SK-N-SH (cell line): ENCODE measurements at regions not wholly inside any gene's neighbourhood (a gene's known extent, or its start where the extent isn't known, plus 50 kb on each side); places are given as distances from the start of the nearest gene placed in this dataset.
"Not testable (repeated sequence)": the region's sequence is repeated elsewhere in the genome, so short reads cannot be mapped to it uniquely, and the experiment has no call there.

Source experiments
- CTCF ChIA-PET: fragments of 300-600, 350-600 bp; formaldehyde crosslinking; extraction: SDS; loops from one replicate; lab custom pipeline; 2021; lab: Yijun Ruan, JAX
- POLR2A ChIA-PET: fragments of 350-600 bp; sonication (Branson Sonifier 250); formaldehyde crosslinking; extraction: SDS; loops from one replicate; lab custom pipeline; 2020; ENCODE audit warnings: antibody characterized with exemption, inconsistent platforms; lab: Yijun Ruan, JAX
- DNase-seq: peaks from one replicate; pipeline ENCODE4 v3.0.0; 2012
- H2AFZ ChIP-seq: fragments of 200-600 bp; sonication (generic); 2 replicates; pipeline ENCODE4 v1.8.1; 2016; ENCODE audit warnings: antibody characterized with exemption, mild to moderate bottlenecking, low read depth
- H3F3A ChIP-seq: fragments of 200-600 bp; sonication (generic); replicated peaks from 2 replicates; pipeline ENCODE3; 2016; ENCODE audit warnings: antibody characterized with exemption, mild to moderate bottlenecking; ENCODE audit not compliant: insufficient read depth
- H3K27ac ChIP-seq, 2 experiments: fragments of 200-500 bp in 1 of 2; fragments of 200-600 bp in 1 of 2; sonication (Bioruptor generic) in 1 of 2; sonication (generic), shearing (Covaris generic) in 1 of 2; 2 replicates each; pipeline versions ENCODE4 v1.5.1 to v1.6.1; 2014 to 2016; ENCODE audit warnings: low read depth in 2 of 2, inconsistent platforms in 1 of 2, low read length in 1 of 2, mild to moderate bottlenecking in 1 of 2, mixed read lengths in 1 of 2
- H3K27me3 ChIP-seq: fragments of 200-600 bp; sonication (generic), shearing (Covaris generic); 2 replicates; pipeline ENCODE4 v1.6.1; 2016; ENCODE audit warnings: mixed run types; ENCODE audit not compliant: insufficient read depth
- H3K36me3 ChIP-seq, 2 experiments: fragments of 200-500 bp in 1 of 2; fragments of 200-600 bp in 1 of 2; sonication (Bioruptor generic) in 1 of 2; sonication (generic) in 1 of 2; replicated peaks in 1 of 2; 2 replicates each; pipeline versions ENCODE3 to v1.5.1; 2014 to 2016; ENCODE audit warnings: low read length in 1 of 2, mild to moderate bottlenecking in 1 of 2; ENCODE audit not compliant: insufficient read depth in 2 of 2, control insufficient read depth in 1 of 2
- H3K4me1 ChIP-seq, 2 experiments: fragments of 200-500 bp in 1 of 2; fragments of 200-600 bp in 1 of 2; sonication (Bioruptor generic) in 1 of 2; sonication (generic), shearing (Covaris generic) in 1 of 2; 2 replicates each; pipeline versions ENCODE4 v1.5.1 to v1.6.1; 2014 to 2016; ENCODE audit warnings: low read depth in 1 of 2, low read length in 1 of 2, mixed run types in 1 of 2; ENCODE audit not compliant: insufficient read depth in 2 of 2, control insufficient read depth in 1 of 2
- H3K4me2 ChIP-seq: fragments of 200-600 bp; sonication (generic), shearing (Covaris generic); 2 replicates; pipeline ENCODE4 v1.6.1; 2017; ENCODE audit warnings: mixed run types
- H3K4me3 ChIP-seq, 2 experiments: fragments of 200-500 bp in 1 of 2; fragments of 200-600 bp in 1 of 2; sonication (Bioruptor generic) in 1 of 2; sonication (generic), shearing (Covaris generic) in 1 of 2; 2 replicates each; pipeline versions ENCODE4 v1.5.1 to v1.8.1; 2014 to 2016; ENCODE audit warnings: low read depth in 2 of 2, inconsistent platforms in 1 of 2, low read length in 1 of 2, mild to moderate bottlenecking in 1 of 2, mixed read lengths in 1 of 2, moderate library complexity in 1 of 2
- H3K79me2 ChIP-seq: fragments of 200-600 bp; sonication (generic); 2 replicates; pipeline ENCODE4 v1.8.1; 2017; ENCODE audit warnings: mild to moderate bottlenecking; ENCODE audit not compliant: insufficient read depth
- H3K9ac ChIP-seq: fragments of 200-600 bp; sonication (generic); 2 replicates; pipeline ENCODE4 v1.6.1; 2017; ENCODE audit warnings: mixed run types
- H3K9me2 ChIP-seq: fragments of 200-600 bp; sonication (generic); 2 replicates; pipeline ENCODE4 v1.6.1; 2017; ENCODE audit warnings: mixed run types
- H3K9me3 ChIP-seq: fragments of 200-600 bp; sonication (generic); 2 replicates; pipeline ENCODE4 v1.6.1; 2017; ENCODE audit warnings: mixed run types, mild to moderate bottlenecking, moderate library complexity
- H4K20me1 ChIP-seq: fragments of 200-600 bp; sonication (generic); 2 replicates; pipeline ENCODE4 v1.6.1; 2017; ENCODE audit warnings: mild to moderate bottlenecking, mixed run types; ENCODE audit not compliant: insufficient read depth
- GATA2 ChIP-seq: sonication (generic); formaldehyde crosslinking; IDR thresholded peaks from 2 replicates; pipeline ENCODE4 v1.5.0; 2020; ENCODE audit warnings: mild to moderate bottlenecking, missing genetic modification reagents
- IRF3 ChIP-seq: fragments of 150-350 bp; IDR thresholded peaks from 2 replicates; pipeline ENCODE4 v1.6.1; 2016; ENCODE audit warnings: mild to moderate bottlenecking, low read depth, low read length
- MXI1 ChIP-seq: IDR thresholded peaks from 2 replicates; pipeline ENCODE4 v1.6.1; 2012; ENCODE audit warnings: mild to moderate bottlenecking, low read depth, low read length, improper control_type of control experiment
- PBX3 ChIP-seq: IDR thresholded peaks from 2 replicates; pipeline ENCODE4; 2012
- POLR2AphosphoS5 ChIP-seq: IDR thresholded peaks from 2 replicates; pipeline ENCODE4 v1.6.1; 2012; ENCODE audit warnings: low read depth, low read length
- RAD21 ChIP-seq: IDR thresholded peaks from 2 replicates; pipeline ENCODE4 v1.6.1; 2012; ENCODE audit warnings: mild to moderate bottlenecking, low read length
- RFX5 ChIP-seq: IDR thresholded peaks from 2 replicates; pipeline ENCODE4 v1.6.1; 2012; ENCODE audit warnings: mild to moderate bottlenecking, improper control_type of control experiment, low read length
- SMC3 ChIP-seq: IDR thresholded peaks from 2 replicates; pipeline ENCODE4 v1.6.1; 2012; ENCODE audit warnings: low read depth, low read length, improper control_type of control experiment
- TCF12 ChIP-seq: IDR thresholded peaks from 2 replicates; pipeline ENCODE4 v1.4.0; 2012
- WGBS: methylation state at CpG from one replicate; pipeline ENCODE4 v1.1.6; 2017; ENCODE audit warnings: low lambda C conversion rate; 5-methylcytosine and 5-hydroxymethylcytosine counted together
- TF ChIP-seq, protein P1 (sequence below): fragments of 200-600 bp; sonication (generic); IDR thresholded peaks from 2 replicates; pipeline ENCODE4 v1.6.1; 2017; ENCODE audit warnings: antibody characterized with exemption, mild to moderate bottlenecking, moderate library complexity

DNA sequence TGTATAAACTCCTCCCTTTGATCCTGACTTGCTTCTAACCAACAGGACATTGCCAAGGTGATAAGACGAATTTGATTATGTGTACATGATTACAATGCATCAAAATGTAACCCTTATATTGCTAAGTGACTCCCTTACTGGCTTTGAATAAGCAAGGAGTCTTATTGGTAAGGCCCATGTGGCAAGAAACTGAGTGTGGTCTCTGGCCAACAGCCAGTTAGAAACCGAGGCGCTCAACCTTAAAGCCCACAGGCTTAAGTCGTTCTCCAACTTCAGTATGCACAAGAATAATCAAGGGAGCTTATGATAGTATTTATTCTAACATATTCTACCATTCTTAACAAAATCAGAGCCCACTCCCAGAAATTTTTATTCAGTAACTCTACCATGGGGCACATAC, 374.2 kb upstream of the F9 start (continued):
- TF ChIP-seq TCF12 (no peak), POLR2AphosphoS5 (no peak)
- TF ChIP-seq, protein P1, sequence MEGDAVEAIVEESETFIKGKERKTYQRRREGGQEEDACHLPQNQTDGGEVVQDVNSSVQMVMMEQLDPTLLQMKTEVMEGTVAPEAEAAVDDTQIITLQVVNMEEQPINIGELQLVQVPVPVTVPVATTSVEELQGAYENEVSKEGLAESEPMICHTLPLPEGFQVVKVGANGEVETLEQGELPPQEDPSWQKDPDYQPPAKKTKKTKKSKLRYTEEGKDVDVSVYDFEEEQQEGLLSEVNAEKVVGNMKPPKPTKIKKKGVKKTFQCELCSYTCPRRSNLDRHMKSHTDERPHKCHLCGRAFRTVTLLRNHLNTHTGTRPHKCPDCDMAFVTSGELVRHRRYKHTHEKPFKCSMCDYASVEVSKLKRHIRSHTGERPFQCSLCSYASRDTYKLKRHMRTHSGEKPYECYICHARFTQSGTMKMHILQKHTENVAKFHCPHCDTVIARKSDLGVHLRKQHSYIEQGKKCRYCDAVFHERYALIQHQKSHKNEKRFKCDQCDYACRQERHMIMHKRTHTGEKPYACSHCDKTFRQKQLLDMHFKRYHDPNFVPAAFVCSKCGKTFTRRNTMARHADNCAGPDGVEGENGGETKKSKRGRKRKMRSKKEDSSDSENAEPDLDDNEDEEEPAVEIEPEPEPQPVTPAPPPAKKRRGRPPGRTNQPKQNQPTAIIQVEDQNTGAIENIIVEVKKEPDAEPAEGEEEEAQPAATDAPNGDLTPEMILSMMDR, result no peak

GRCh38 chrX:139146625-139147024, 383.9 kb upstream of the F9 start:
- H3K36me3 ChIP-seq, H4K20me1 ChIP-seq, H3F3A ChIP-seq, H3K4me3 ChIP-seq, H3K27ac ChIP-seq, H3K9me3 ChIP-seq, H3K4me2 ChIP-seq, H3K79me2 ChIP-seq, CTCF ChIA-PET, H2AFZ ChIP-seq, DNase-seq, H3K9me2 ChIP-seq, POLR2A ChIA-PET, H3K4me1 ChIP-seq, H3K27me3 ChIP-seq, H3K9ac ChIP-seq: not testable (repeated sequence)
- WGBS, result 1% methylated on average over 5 of the region's 5 CpGs

DNA sequence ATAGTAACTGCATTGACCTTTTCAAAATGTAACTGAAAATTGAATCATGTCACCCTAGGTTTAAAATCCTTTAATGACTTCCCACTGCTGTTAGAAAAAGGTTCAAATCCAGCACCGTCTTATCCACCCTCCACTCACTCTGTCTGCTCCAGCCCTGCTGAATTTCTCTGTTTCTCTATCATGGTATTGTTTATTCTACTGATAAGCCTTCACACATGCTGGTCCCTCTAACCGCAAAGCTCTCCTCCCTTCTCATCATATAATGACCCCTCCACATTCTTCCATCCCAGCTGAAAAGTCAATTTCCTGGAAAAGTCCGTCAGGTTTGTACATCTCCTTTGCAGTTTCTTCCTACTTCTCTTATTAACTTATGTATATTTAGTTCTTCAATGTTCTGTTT, 389.2 kb upstream of the F9 start:
- TF ChIP-seq RFX5 (no peak), MXI1 (no peak), RAD21 (no peak), GATA2 (CRISPR knock-in tag) (no peak), IRF3 (no peak), PBX3 (no peak), SMC3 (no peak)
- no peaks in the 10 kb centered on the region for H4K20me1 ChIP-seq
- 8% methylated on average over 3 of the region's 3 CpGs for WGBS
- H3K79me2 ChIP-seq, result no peaks in the 10 kb centered on the region
- CTCF ChIA-PET, result interaction anchor here (1.3 kb wide), 1 partner anchor 11 kb away, joined by 3 read pairs; no protein-coding TSS in a partner anchor
- H3K36me3 ChIP-seq, result no peaks in the 10 kb centered on the region
- no peak overlapping the region for H3K4me2 ChIP-seq
- no peak for DNase-seq
- H2AFZ ChIP-seq, result no peak overlapping the region
- no peak overlapping the region for H3K4me3 ChIP-seq
- POLR2A ChIA-PET, result no interaction called here
- H3K27ac ChIP-seq, result no peak overlapping the region
- no peaks in the 10 kb centered on the region for H3K4me1 ChIP-seq
- H3K27me3 ChIP-seq, result no peaks in the 10 kb centered on the region
- no peaks in the 10 kb centered on the region for H3K9me3 ChIP-seq
- H3F3A ChIP-seq, result no peaks in the 10 kb centered on the region
- H3K9me2 ChIP-seq, result no peaks in the 10 kb centered on the region
- no peak overlapping the region for H3K9ac ChIP-seq
